Choroid plexus epithelial cell (primary cell): ENCODE measurements at regions not wholly inside any gene's neighbourhood (a gene's known extent, or its start where the extent isn't known, plus 50 kb on each side); places are given as distances from the start of the nearest gene placed in this dataset.
A peak's percentile ranks its signal among the peaks of the same experiment; 100 is the strongest.

Experiments
- DNase-seq: peaks from one replicate; pipeline ENCODE4 v3.0.0-alpha.2; 2010; ENCODE audit warnings: low read depth
- H3K4me3 ChIP-seq: 2 replicates; pipeline ENCODE4 v1.5.1; 2011; ENCODE audit warnings: low read depth, mild to moderate bottlenecking, control low read depth, low read length, moderate library complexity
- CTCF ChIP-seq: conservative IDR thresholded peaks from 2 replicates; pipeline ENCODE4 v1.5.1; 2011; ENCODE audit warnings: low read depth, mild to moderate bottlenecking, control low read depth, inconsistent platforms, low read length, moderate library complexity

- TF ChIP-seq CTCF = no peak
- H3K4me3 ChIP-seq = no peak overlapping the region
- DNase-seq = no peak
Measured at GRCh38 chr10:28403090-28403489, 100.2 kb upstream of the MPP7 start.

- no peak for DNase-seq
- TF ChIP-seq CTCF = no peak
- H3K4me3 ChIP-seq = no peak overlapping the region
Measured at GRCh38 chr10:28408237-28408777, 105.4 kb upstream of the MPP7 start.

GRCh38 chr10:28410420-28411135 is 107.7 kb upstream of the MPP7 start:
- DNase-seq = peak; percentile 11
- no peak overlapping the region for H3K4me3 ChIP-seq
- peak; percentile 47 for TF ChIP-seq CTCF

GRCh38 chr10:28411136-28411460 is 108.2 kb upstream of the MPP7 start:
- DNase-seq = no peak
- no peak overlapping the region for H3K4me3 ChIP-seq
- TF ChIP-seq CTCF = no peak

- DNase-seq = no peak
- TF ChIP-seq CTCF = no peak
- H3K4me3 ChIP-seq = no peak overlapping the region
Measured at GRCh38 chr10:28411648-28412047, 108.8 kb upstream of the MPP7 start.

GRCh38 chr10:28418069-28418468 is 114.8 kb upstream of the WAC start:
- no peak for DNase-seq
- no peak for TF ChIP-seq CTCF
- no peak overlapping the region for H3K4me3 ChIP-seq

- no peak for TF ChIP-seq CTCF
- DNase-seq = no peak
Measured at GRCh38 chr10:28425422-28425821, 107.5 kb upstream of the WAC start.

More at GRCh38 chr10:28425422-28425821, 107.5 kb upstream of the WAC start:
- H3K4me3 ChIP-seq = no peak overlapping the region
